HEK293 (cell line): ENCODE measurements at regions not wholly inside any gene's neighbourhood (a gene's known extent, or its start where the extent isn't known, plus 50 kb on each side); places are given as distances from the start of the nearest gene placed in this dataset.

Experiments
- CTCF ChIA-PET: fragments of 350-600 bp; formaldehyde crosslinking; extraction: SDS; loops from one replicate; lab custom pipeline; 2021; ENCODE audit warnings: antibody characterized with exemption; lab: Yijun Ruan, JAX
- POLR2A ChIA-PET: fragments of 300-600 bp; formaldehyde crosslinking; extraction: SDS; loops from one replicate; lab custom pipeline; 2020; ENCODE audit warnings: antibody characterized with exemption, inconsistent platforms; lab: Yijun Ruan, JAX
- H3K27ac ChIP-seq: fragments of 200-500 bp; sonication (Bioruptor generic); 2 replicates; pipeline ENCODE4 v1.5.1; 2014; ENCODE audit warnings: low read depth, low read length, control low read depth, inconsistent platforms; ENCODE audit errors: extremely low read depth
- H3K36me3 ChIP-seq, 2 experiments: fragments of 200-500 bp in 1 of 2; sonication (Bioruptor generic) in 1 of 2; 1 replicate in 1 of 2; 2 replicates in 1 of 2; pipeline ENCODE4 v1.5.1; 2014 to 2017; ENCODE audit warnings: inconsistent platforms in 2 of 2, low read length in 2 of 2; ENCODE audit not compliant: control insufficient read depth in 2 of 2, insufficient read depth in 1 of 2
- H3K4me1 ChIP-seq: fragments of 200-500 bp; sonication (Bioruptor generic); 2 replicates; pipeline ENCODE4 v1.5.1; 2014; ENCODE audit warnings: mild to moderate bottlenecking, low read length, inconsistent platforms; ENCODE audit not compliant: control insufficient read depth, insufficient read depth
- H3K4me3 ChIP-seq: 2 replicates; pipeline ENCODE4 v1.5.1; 2011; ENCODE audit warnings: low read depth, mild to moderate bottlenecking, control low read depth, low read length, moderate library complexity
- H3K9me3 ChIP-seq: fragments of 200-500 bp; sonication (Bioruptor generic); 2 replicates; pipeline ENCODE4 v1.5.1; 2014; ENCODE audit warnings: low read depth, low read length, inconsistent platforms; ENCODE audit not compliant: control insufficient read depth, insufficient read depth
- BCL11A ChIP-seq: fragments of 450-650 bp; formaldehyde crosslinking; IDR thresholded peaks from 2 replicates; pipeline ENCODE4 v1.5.1; 2016; ENCODE audit warnings: low read depth, missing biosample characterization, missing genetic modification characterization
- BCL11B ChIP-seq: fragments of 450-650 bp; formaldehyde crosslinking; IDR thresholded peaks from 2 replicates; pipeline ENCODE4 v1.5.1; 2016; ENCODE audit warnings: low read depth, missing biosample characterization, missing genetic modification characterization
- KLF1 ChIP-seq: fragments of 450-650 bp; formaldehyde crosslinking; IDR thresholded peaks from 2 replicates; pipeline ENCODE4 v1.5.1; 2016; ENCODE audit warnings: missing biosample characterization, missing genetic modification characterization
- MYNN ChIP-seq: fragments of 450-650 bp; formaldehyde crosslinking; IDR thresholded peaks from 2 replicates; pipeline ENCODE4 v1.5.1; 2016; ENCODE audit warnings: missing biosample characterization, missing genetic modification characterization, borderline replicate concordance
- PATZ1 ChIP-seq: fragments of 450-650 bp; formaldehyde crosslinking; IDR thresholded peaks from 2 replicates; pipeline ENCODE4 v1.5.1; 2016; ENCODE audit warnings: missing biosample characterization, missing genetic modification characterization
- PRDM1 ChIP-seq: fragments of 450-650 bp; formaldehyde crosslinking; IDR thresholded peaks from 2 replicates; pipeline ENCODE4; 2016; ENCODE audit warnings: missing biosample characterization, missing genetic modification characterization
- SP2 ChIP-seq: fragments of 450-650 bp; formaldehyde crosslinking; IDR thresholded peaks from 2 replicates; pipeline ENCODE4 v1.5.1; 2016; ENCODE audit warnings: missing biosample characterization, missing genetic modification characterization
- TRIM28 ChIP-seq: IDR thresholded peaks from 2 replicates; pipeline ENCODE4 v1.6.1; 2011; ENCODE audit warnings: low read length, control low read depth, borderline replicate concordance
- YY2 ChIP-seq: fragments of 450-650 bp; formaldehyde crosslinking; IDR thresholded peaks from 2 replicates; pipeline ENCODE4 v1.5.1; 2016; ENCODE audit warnings: missing biosample characterization, missing genetic modification characterization
- ZBTB1 ChIP-seq: fragments of 450-650 bp; formaldehyde crosslinking; IDR thresholded peaks from 2 replicates; pipeline ENCODE4 v1.5.1; 2016; ENCODE audit warnings: missing biosample characterization, missing genetic modification characterization
- ZNF239 ChIP-seq: fragments of 450-650 bp; formaldehyde crosslinking; IDR thresholded peaks from 2 replicates; pipeline ENCODE4 v1.5.1; 2016; ENCODE audit warnings: missing biosample characterization, missing genetic modification characterization
- ZNF26 ChIP-seq: fragments of 450-650 bp; formaldehyde crosslinking; IDR thresholded peaks from 2 replicates; pipeline ENCODE4 v1.5.1; 2016; ENCODE audit warnings: missing biosample characterization, missing genetic modification characterization
- ZNF266 ChIP-seq: fragments of 450-650 bp; formaldehyde crosslinking; IDR thresholded peaks from 2 replicates; pipeline ENCODE4 v1.5.1; 2016; ENCODE audit warnings: missing biosample characterization, missing genetic modification characterization, low read depth
- ZNF354C ChIP-seq: fragments of 450-650 bp; formaldehyde crosslinking; IDR thresholded peaks from 2 replicates; pipeline ENCODE4 v1.5.1; 2016; ENCODE audit warnings: missing biosample characterization, missing genetic modification characterization, low read depth, borderline replicate concordance
- ZNF362 ChIP-seq: fragments of 450-650 bp; formaldehyde crosslinking; IDR thresholded peaks from 2 replicates; pipeline ENCODE4 v1.5.1; 2016; ENCODE audit warnings: missing biosample characterization, missing genetic modification characterization
- ZNF366 ChIP-seq: fragments of 450-650 bp; formaldehyde crosslinking; conservative IDR thresholded peaks from 2 replicates; pipeline ENCODE4 v1.5.1; 2016; ENCODE audit warnings: missing biosample characterization, missing genetic modification characterization
- ZNF404 ChIP-seq: fragments of 450-650 bp; formaldehyde crosslinking; IDR thresholded peaks from 2 replicates; pipeline ENCODE4 v1.5.1; 2017; ENCODE audit warnings: missing biosample characterization, missing genetic modification characterization
- ZNF416 ChIP-seq: fragments of 450-650 bp; formaldehyde crosslinking; IDR thresholded peaks from 2 replicates; pipeline ENCODE4 v1.5.1; 2016; ENCODE audit warnings: missing biosample characterization, missing genetic modification characterization
- ZNF488 ChIP-seq: fragments of 450-650 bp; formaldehyde crosslinking; IDR thresholded peaks from 2 replicates; pipeline ENCODE4 v1.5.1; 2016; ENCODE audit warnings: missing biosample characterization, missing genetic modification characterization
- ZNF510 ChIP-seq: fragments of 450-650 bp; formaldehyde crosslinking; IDR thresholded peaks from 2 replicates; pipeline ENCODE4 v1.5.1; 2018; ENCODE audit warnings: mild to moderate bottlenecking, missing genetic modification characterization, missing biosample characterization; ENCODE audit not compliant: insufficient replicate concordance
- ZNF530 ChIP-seq: fragments of 450-650 bp; formaldehyde crosslinking; IDR thresholded peaks from 2 replicates; pipeline ENCODE4 v1.5.1; 2016; ENCODE audit warnings: low read depth, missing biosample characterization, missing genetic modification characterization
- ZNF555 ChIP-seq: fragments of 450-650 bp; formaldehyde crosslinking; conservative IDR thresholded peaks from 2 replicates; pipeline ENCODE4 v1.5.1; 2017; ENCODE audit warnings: missing biosample characterization, mild to moderate bottlenecking, missing genetic modification characterization, inconsistent platforms
- ZNF600 ChIP-seq: fragments of 450-650 bp; formaldehyde crosslinking; IDR thresholded peaks from 2 replicates; pipeline ENCODE4 v1.5.1; 2016; ENCODE audit warnings: missing biosample characterization, missing genetic modification characterization
- ZNF626 ChIP-seq: fragments of 450-650 bp; sonication (Bioruptor Pico); formaldehyde crosslinking; IDR thresholded peaks from 2 replicates; pipeline ENCODE4 v1.5.1; 2018; ENCODE audit warnings: missing biosample characterization, missing genetic modification characterization, inconsistent platforms
- ZNF664 ChIP-seq: fragments of 450-650 bp; formaldehyde crosslinking; IDR thresholded peaks from 2 replicates; pipeline ENCODE4 v1.5.1; 2016; ENCODE audit warnings: missing biosample characterization, missing genetic modification characterization
- ZNF670 ChIP-seq: fragments of 450-650 bp; formaldehyde crosslinking; IDR thresholded peaks from 2 replicates; pipeline ENCODE4 v1.5.1; 2016; ENCODE audit warnings: missing biosample characterization, missing genetic modification characterization, low read depth
- ZNF785 ChIP-seq: fragments of 450-650 bp; formaldehyde crosslinking; IDR thresholded peaks from 2 replicates; pipeline ENCODE4 v1.5.1; 2016; ENCODE audit warnings: missing biosample characterization, missing genetic modification characterization
- ZNF837 ChIP-seq: fragments of 450-650 bp; formaldehyde crosslinking; IDR thresholded peaks from 2 replicates; pipeline ENCODE4 v1.5.1; 2016; ENCODE audit warnings: missing biosample characterization, missing genetic modification characterization
- ZNF843 ChIP-seq: fragments of 450-650 bp; formaldehyde crosslinking; IDR thresholded peaks from 2 replicates; pipeline ENCODE4 v1.5.1; 2016; ENCODE audit warnings: missing biosample characterization, missing genetic modification characterization

GRCh38 chr6:139611327-139612134, 237.1 kb upstream of the CITED2 start:
- H3K4me1 ChIP-seq, result peaks cover 7% of the 10 kb centered on the region
- H3K4me3 ChIP-seq, result no peak overlapping the region
- H3K27ac ChIP-seq, result no peak overlapping the region
- CTCF ChIA-PET, result no interaction called here
- POLR2A ChIA-PET, result no interaction called here
- no peaks in the 10 kb centered on the region for H3K36me3 ChIP-seq
- TF ChIP-seq SP2 (tag by site-specific recombination), result no peak
- no peak for TF ChIP-seq ZNF239 (tag by site-specific recombination)
- no peak for TF ChIP-seq ZNF404 (tag by site-specific recombination)
- TF ChIP-seq MYNN (tag by site-specific recombination), result no peak
- no peak for TF ChIP-seq ZNF670
- TF ChIP-seq ZNF626 (tag by site-specific recombination), result no peak
- TF ChIP-seq KLF1 (tag by site-specific recombination), result no peak
- no peak for TF ChIP-seq ZNF416 (tag by site-specific recombination)
- TF ChIP-seq ZNF785 (tag by site-specific recombination), result no peak
- TF ChIP-seq BCL11B (tag by site-specific recombination), result no peak
- H3K9me3 ChIP-seq, result no peaks in the 10 kb centered on the region

GRCh38 chr6:139608466-139609261, 234.2 kb upstream of the CITED2 start:
- no peaks in the 10 kb centered on the region for H3K36me3 ChIP-seq
- ChIA-PET POLR2A (no interaction called here), CTCF (interaction anchor here (0.6 to 1.3 kb wide), 2 partner anchors 19 to 238 kb away, joined by 3 to 4 read pairs; no protein-coding TSS in a partner anchor)
- H3K9me3 ChIP-seq, result no peaks in the 10 kb centered on the region
- H3K27ac ChIP-seq, result no peak overlapping the region
- TF ChIP-seq ZNF664 (tag by site-specific recombination) (no peak), ZNF530 (no peak), ZNF843 (no peak), ZNF488 (no peak), ZNF362 (tag by site-specific recombination) (no peak), ZNF600 (tag by site-specific recombination) (no peak), ZBTB1 (no peak), ZNF785 (tag by site-specific recombination) (no peak), PRDM1 (tag by site-specific recombination) (no peak), ZNF266 (tag by site-specific recombination) (no peak), ZNF510 (no peak), TRIM28 (no peak), ZNF366 (tag by site-specific recombination) (no peak), YY2 (tag by site-specific recombination) (no peak), PATZ1 (no peak), ZNF555 (no peak), ZNF354C (no peak), BCL11A (tag by site-specific recombination) (no peak), ZNF837 (no peak), ZNF26 (tag by site-specific recombination) (no peak)
- TF ChIP-seq, all 188 proteins: peak for 0
- peaks cover 7% of the 10 kb centered on the region for H3K4me1 ChIP-seq
- no peak overlapping the region for H3K4me3 ChIP-seq
